ENCODE measurements at regions not wholly inside any gene's neighbourhood (a gene's known extent, or its start where the extent isn't known, plus 50 kb on each side); places are given as distances from the start of the nearest gene placed in this dataset.

GRCh38 chr2:121033461-121033996, 251.5 kb downstream of the TFCP2L1 start:
- no peak for DNase-seq

DNA sequence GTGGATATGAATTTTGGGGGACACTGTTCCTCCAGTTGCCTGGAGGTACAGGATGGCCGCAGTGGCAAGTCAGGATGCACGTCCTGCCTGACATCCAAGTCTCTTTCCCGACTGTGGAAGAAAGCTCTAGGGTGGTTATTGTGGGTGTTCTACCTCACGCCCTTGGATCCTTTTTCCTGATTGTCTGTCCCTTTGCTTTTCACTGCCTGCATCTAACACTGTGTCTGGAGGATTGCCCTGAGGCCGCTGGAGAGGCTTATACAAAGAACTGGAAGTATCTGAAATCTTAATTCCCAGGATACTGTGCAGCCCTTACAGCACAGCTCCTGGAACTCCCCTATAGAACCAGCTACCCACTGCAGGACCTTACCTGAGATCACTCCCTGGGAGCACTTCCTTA, 250.5 kb downstream of the TFCP2L1 start:
- no peak for DNase-seq

DNA sequence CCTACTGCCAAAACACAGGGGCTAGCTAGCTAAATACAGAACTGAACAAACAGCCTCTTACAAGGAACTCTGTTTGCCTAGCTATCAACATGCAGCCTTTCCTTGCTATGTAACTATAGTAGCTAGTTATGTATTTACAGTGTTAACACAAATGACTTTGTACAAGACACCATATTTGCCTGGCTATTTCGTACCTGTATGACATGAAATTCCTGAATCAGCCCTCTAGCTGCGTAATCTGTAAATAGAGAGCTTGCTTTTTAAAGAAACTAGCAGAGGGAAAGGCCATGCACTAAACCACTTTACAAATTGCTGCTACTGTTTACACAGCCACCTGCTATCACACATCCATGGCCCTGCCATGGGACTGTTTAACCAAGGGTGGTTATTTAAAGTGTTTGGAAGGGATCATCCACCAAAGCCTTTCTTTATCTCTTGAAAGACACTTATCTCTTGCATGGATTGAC, 248.7 kb downstream of the TFCP2L1 start:
- DNase-seq = no peak

- DNase-seq = no peak
Measured at GRCh38 chr2:121037480-121037879, 247.5 kb downstream of the TFCP2L1 start.

- no peak for DNase-seq
Measured at GRCh38 chr2:121038031-121038430, 247.0 kb downstream of the TFCP2L1 start.

GRCh38 chr2:121038431-121038830, 246.6 kb downstream of the TFCP2L1 start:
- no peak for DNase-seq

GRCh38 chr2:121038891-121039616, 245.9 kb downstream of the TFCP2L1 start:
- DNase-seq = no peak

DNA sequence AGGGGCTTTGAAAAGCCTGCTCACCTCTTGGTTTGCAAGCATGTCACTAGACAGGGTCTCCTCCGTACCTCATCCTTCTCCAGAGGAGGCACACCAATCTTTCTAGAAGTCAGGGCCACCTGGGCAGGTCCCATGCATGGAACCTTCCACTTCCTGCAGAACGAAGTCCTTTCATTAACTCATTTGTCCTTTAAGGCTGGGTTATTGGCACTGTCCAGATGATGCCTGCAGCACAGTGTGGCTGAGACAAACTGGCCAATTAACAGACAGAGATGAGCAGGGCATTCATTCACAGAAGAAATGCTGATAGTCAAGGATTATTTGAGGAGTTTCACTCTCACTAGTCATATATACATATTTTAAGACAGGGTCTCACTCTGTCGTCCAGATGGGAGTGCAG, 245.3 kb downstream of the TFCP2L1 start:
- no peak for DNase-seq

- no peak for DNase-seq
Measured at GRCh38 chr2:121041516-121041915, 243.5 kb downstream of the TFCP2L1 start.

GRCh38 chr2:121043061-121043826, 241.8 kb downstream of the TFCP2L1 start:
- DNase-seq = no peak

DNA sequence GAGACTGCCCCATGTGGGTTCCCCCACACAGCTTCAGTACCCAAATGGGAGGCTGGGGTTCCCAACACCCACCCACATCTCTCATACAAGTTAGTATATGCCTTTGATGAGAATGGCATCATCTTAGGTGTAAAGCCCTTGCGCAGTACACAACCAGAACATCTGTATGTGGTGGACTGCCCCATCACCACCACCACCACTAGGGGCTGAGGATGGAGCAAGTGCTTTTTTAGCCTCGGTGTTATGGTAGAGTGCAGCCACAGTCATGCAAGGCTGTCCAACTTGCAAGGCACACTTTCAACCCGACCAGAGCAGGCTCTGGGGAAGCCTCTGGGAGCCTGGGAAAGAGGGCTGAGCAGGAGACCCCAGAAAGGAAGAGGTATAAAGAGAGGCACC, 241.2 kb downstream of the TFCP2L1 start:
- no peak for DNase-seq

- no peak for DNase-seq
Measured at GRCh38 chr2:121044412-121044811, 240.6 kb downstream of the TFCP2L1 start.

DNA sequence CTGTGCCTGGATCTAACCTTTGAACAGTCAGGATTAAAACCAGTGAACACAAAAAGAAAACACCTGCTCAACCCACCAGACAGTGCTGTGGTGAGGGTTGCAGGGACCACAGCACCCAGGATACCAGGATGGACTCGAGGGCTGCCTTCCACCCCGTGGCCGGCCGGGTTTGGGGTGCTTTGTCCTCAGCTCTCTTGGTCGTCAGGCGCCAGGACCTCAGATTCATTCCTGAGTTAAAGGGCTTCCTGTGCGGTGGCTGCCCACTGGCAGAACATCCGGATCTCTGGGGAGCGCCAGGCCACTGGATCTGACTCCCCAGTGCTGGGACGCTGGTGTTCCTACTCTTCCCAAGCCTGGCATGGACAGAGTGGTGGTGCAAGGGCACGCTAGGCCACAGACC, 239.8 kb downstream of the TFCP2L1 start:
- DNase-seq = no peak

DNA sequence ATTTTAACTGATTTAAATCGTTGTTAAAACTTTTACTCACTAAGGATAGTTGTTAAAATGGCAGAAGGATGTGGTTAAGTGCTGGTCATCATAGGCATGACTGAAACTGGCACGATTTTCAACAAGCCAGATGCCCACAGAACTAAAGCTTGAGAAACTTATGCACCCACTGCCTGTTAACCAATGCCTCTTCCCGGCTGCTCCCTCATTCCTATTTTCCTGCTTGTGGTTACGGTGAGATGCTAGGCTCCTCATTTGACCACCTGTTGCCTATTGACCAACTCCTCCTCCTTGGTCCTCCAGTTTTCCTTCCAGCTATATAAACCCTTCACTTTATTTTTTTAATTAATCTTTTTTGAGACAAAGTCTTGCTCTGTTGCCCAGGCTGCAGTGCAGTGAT, 238.7 kb downstream of the TFCP2L1 start:
- no peak for DNase-seq

- no peak for DNase-seq
Measured at GRCh38 chr2:121047383-121047782, 237.6 kb downstream of the TFCP2L1 start.

DNA sequence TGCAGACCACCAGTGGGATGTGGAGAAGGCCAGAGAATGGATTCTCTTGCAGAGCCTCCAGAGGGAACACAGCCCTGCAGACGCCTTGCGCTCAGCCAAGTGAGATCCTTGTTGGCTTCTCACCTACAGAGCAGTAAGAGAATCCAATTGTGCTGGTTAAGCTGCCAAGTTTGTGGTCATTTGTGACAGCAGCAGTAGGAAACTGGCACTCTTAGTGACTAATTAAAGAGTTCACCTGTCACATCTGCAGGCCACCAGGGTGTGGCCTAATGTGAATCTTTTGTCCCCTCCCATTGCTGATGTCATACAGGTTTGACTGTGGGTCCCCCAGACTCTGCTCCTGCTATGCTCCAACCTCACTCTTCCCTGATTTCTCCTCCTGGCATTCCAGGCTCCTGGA, 235.9 kb downstream of the TFCP2L1 start:
- DNase-seq = no peak

GRCh38 chr2:121049950-121050585, 234.9 kb downstream of the TFCP2L1 start:
- no peak for DNase-seq

GRCh38 chr2:121051311-121051710, 233.7 kb downstream of the TFCP2L1 start:
- DNase-seq = no peak

DNA sequence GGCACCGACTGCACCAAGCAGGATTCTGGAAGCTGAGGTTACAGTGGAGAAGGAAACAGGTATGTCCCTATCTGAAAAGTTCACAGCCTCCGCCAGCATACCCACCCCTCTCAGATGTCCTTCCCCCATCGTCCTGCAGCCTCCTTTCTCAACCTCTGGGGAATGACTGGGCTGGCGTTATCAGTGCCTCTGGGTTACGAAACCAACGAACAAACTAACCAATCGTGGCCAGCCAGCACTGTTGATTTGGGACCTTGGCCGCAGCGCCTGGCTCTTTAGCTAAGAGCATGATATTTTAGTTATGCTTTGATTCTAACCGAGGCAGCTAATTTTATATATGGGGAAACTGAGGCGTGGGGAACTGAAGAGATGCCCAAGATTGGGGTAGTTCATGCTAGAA, 233.0 kb downstream of the TFCP2L1 start:
- DNase-seq = no peak

GRCh38 chr2:121052521-121052920, 232.5 kb downstream of the TFCP2L1 start:
- DNase-seq = no peak

- no peak for DNase-seq
Measured at GRCh38 chr2:121055088-121055487, 229.9 kb downstream of the TFCP2L1 start.

GRCh38 chr2:121055501-121055900, 229.5 kb downstream of the TFCP2L1 start:
- DNase-seq = no peak

DNA sequence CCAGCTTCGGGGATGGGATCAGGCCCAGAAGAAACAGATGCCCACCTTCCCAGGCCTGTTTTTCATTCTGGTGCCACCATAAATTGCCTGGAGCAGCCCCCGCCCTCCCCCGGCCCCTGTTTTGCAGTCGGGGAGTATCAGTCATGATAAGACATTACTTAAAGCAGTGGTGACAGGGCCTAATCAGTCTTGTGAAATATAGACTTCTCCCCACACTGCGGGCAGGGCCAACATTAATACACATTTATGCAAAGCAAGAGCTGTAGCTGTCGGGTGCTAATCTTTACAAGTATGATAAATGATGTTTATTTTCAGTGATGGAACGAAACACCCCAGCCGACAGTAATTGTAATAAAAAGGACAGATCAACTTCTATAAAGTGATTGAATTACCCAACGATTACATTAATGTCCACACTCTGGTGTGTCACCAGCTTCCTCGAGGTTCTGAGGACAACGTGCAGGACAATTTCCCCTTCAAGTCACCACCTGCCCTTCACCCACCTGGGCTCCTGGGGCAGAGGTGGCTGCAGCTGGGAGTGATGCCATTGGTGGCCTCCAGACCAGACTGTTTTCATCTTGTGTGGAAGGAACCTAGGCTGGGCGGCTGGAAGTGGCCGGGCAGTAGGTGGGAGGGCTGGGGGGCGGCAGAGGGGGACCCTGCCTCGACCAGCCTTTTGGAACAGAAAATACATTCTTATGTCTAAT, 226.0 kb downstream of the TFCP2L1 start:
- no peak for DNase-seq

Data from 8988T (cell line).